ENCODE measurements at regions not wholly inside any gene's neighbourhood (a gene's known extent, or its start where the extent isn't known, plus 50 kb on each side); places are given as distances from the start of the nearest gene placed in this dataset.
"Not testable (repeated sequence)": the region's sequence is repeated elsewhere in the genome, so short reads cannot be mapped to it uniquely, and the experiment has no call there.

- DNase-seq (ENCODE audit: low read depth): no peak
- no peak overlapping the region for H3K4me3 ChIP-seq (ENCODE audit: control insufficient read depth, low read depth, low read length)
- no peak for TF ChIP-seq CTCF (conservative IDR thresholded peaks at IDR 0.05; ENCODE audit: control insufficient read depth, insufficient read depth, low read depth, low read length)
Measured at GRCh38 chr7:84908196-84908793, 278.6 kb downstream of the SEMA3D start.

GRCh38 chr7:84906889-84907288, 280.0 kb downstream of the SEMA3D start:
- H3K4me3 ChIP-seq (ENCODE audit: control insufficient read depth, low read depth, low read length): no peak overlapping the region
- TF ChIP-seq CTCF (conservative IDR thresholded peaks at IDR 0.05; ENCODE audit: control insufficient read depth, insufficient read depth, low read depth, low read length): no peak
- no peak for DNase-seq (ENCODE audit: low read depth)

GRCh38 chr7:84904561-84904960, 282.3 kb downstream of the SEMA3D start:
- no peak for DNase-seq (ENCODE audit: low read depth)
- no peak overlapping the region for H3K4me3 ChIP-seq (ENCODE audit: control insufficient read depth, low read depth, low read length)
- no peak for TF ChIP-seq CTCF (conservative IDR thresholded peaks at IDR 0.05; ENCODE audit: control insufficient read depth, insufficient read depth, low read depth, low read length)

GRCh38 chr7:84901366-84901765, 285.5 kb downstream of the SEMA3D start:
- TF ChIP-seq CTCF (conservative IDR thresholded peaks at IDR 0.05; ENCODE audit: control insufficient read depth, insufficient read depth, low read depth, low read length): no peak
- DNase-seq (ENCODE audit: low read depth): no peak
- H3K4me3 ChIP-seq (ENCODE audit: control insufficient read depth, low read depth, low read length): no peak overlapping the region

- DNase-seq (ENCODE audit: low read depth): no peak
- no peak for TF ChIP-seq CTCF (conservative IDR thresholded peaks at IDR 0.05; ENCODE audit: control insufficient read depth, insufficient read depth, low read depth, low read length)
Measured at GRCh38 chr7:84900215-84900614, 286.6 kb downstream of the SEMA3D start.

GRCh38 chr7:84895563-84895962, 291.3 kb downstream of the SEMA3D start:
- TF ChIP-seq CTCF (conservative IDR thresholded peaks at IDR 0.05; ENCODE audit: control insufficient read depth, insufficient read depth, low read depth, low read length): no peak
- no peak overlapping the region for H3K4me3 ChIP-seq (ENCODE audit: control insufficient read depth, low read depth, low read length)
- DNase-seq (ENCODE audit: low read depth): no peak

More at GRCh38 chr7:84900215-84900614, 286.6 kb downstream of the SEMA3D start:
- H3K4me3 ChIP-seq (ENCODE audit: control insufficient read depth, low read depth, low read length): no peak overlapping the region

- DNase-seq (ENCODE audit: low read depth); H3K4me3 ChIP-seq (ENCODE audit: control insufficient read depth, low read depth, low read length): not testable (repeated sequence)
Measured at GRCh38 chr7:84883570-84883969, 303.3 kb downstream of the SEMA3D start.

GRCh38 chr7:84880326-84880997, 306.4 kb downstream of the SEMA3D start:
- not testable (repeated sequence) for DNase-seq (ENCODE audit: low read depth); H3K4me3 ChIP-seq (ENCODE audit: control insufficient read depth, low read depth, low read length)

Measured in fibroblast of mammary gland (primary cell).